Muscle of leg (tissue), 3 donors: ENCODE measurements at regions not wholly inside any gene's neighbourhood (a gene's known extent, or its start where the extent isn't known, plus 50 kb on each side); places are given as distances from the start of the nearest gene placed in this dataset.

Experiments
- DNase-seq: peaks from one replicate; pipeline ENCODE4 v3.0.0; 2013
- H3K27ac ChIP-seq: one replicate; pipeline ENCODE4 v1.5.1; 2013; ENCODE audit warnings: mild to moderate bottlenecking, low read length, control low read depth
- H3K27me3 ChIP-seq: one replicate; pipeline ENCODE4 v1.6.1; 2013; ENCODE audit warnings: low read length; ENCODE audit not compliant: control insufficient read depth, insufficient read depth
- H3K36me3 ChIP-seq: one replicate; pipeline ENCODE4 v1.6.1; 2013; ENCODE audit warnings: low read length; ENCODE audit not compliant: control insufficient read depth, insufficient read depth
- H3K4me1 ChIP-seq: one replicate; pipeline ENCODE4 v1.6.1; 2013; ENCODE audit warnings: low read length; ENCODE audit not compliant: control insufficient read depth, insufficient read depth
- H3K4me3 ChIP-seq: one replicate; pipeline ENCODE4 v1.5.1; 2013; ENCODE audit warnings: low read length, control low read depth
- H3K9me3 ChIP-seq: replicated peaks from 2 replicates; pipeline ENCODE4 v1.6.1; 2013; ENCODE audit warnings: low read depth, low read length; ENCODE audit not compliant: control insufficient read depth
- WGBS: methylation state at CpG from one replicate; pipeline ENCODE4 v1.1.5; 2013; ENCODE audit warnings: missing lambda C conversion rate; ENCODE audit not compliant: insufficient coverage; 5-methylcytosine and 5-hydroxymethylcytosine counted together

DNA sequence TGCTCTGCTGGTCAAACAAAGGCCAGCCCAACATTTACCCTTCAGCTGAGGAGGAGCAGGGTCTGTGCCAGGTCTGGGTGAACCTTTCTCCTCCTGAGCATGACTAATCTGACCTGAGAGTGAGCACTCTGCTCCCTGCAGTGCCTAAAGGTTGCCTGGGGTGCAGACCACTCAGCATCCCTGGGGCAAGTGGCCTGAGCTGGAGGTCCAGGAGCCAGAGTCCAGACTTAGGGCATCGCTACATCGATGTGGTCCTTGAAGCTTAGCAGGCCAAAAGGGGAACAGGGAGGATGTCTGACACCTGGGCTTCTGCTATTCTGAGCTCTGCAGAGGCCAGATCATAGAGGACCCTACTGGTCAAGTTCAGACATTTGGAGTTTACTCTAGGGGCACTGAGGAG lies 119.1 kb downstream of the FAM43A start:
- Histone ChIP-seq H3K9me3 (no peaks in the 10 kb centered on the region), H3K4me3 (no peak overlapping the region), H3K36me3 (no peaks in the 10 kb centered on the region), H3K4me1 (peaks cover 19% of the 10 kb centered on the region), H3K27ac (no peak overlapping the region), H3K27me3 (peaks cover 4% of the 10 kb centered on the region)
- no peak for DNase-seq
- 97% methylated on average over 2 of the region's 2 CpGs for WGBS

DNA sequence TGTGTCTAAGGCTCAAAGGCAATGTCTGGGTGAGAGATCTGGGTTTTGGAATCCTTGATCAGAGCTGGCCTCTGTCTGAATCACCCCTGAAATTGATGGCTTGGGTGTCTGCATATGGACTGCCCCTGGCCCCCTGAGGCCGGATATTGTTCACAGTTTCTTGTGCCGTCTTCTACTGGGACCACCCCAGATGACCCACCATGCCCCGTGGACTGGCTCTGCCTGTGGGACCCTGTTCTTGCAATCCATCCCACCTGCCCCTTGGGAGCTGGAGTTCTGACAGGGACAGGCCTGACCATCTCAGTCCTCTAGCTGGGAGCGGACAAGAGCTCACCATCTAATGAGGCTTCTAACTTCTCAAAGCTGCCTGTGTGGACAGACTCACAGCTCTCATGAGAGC lies 119.9 kb downstream of the FAM43A start:
- H3K4me1 ChIP-seq: peaks cover 16% of the 10 kb centered on the region
- 72% methylated on average over 4 of the region's 4 CpGs for WGBS

DNA sequence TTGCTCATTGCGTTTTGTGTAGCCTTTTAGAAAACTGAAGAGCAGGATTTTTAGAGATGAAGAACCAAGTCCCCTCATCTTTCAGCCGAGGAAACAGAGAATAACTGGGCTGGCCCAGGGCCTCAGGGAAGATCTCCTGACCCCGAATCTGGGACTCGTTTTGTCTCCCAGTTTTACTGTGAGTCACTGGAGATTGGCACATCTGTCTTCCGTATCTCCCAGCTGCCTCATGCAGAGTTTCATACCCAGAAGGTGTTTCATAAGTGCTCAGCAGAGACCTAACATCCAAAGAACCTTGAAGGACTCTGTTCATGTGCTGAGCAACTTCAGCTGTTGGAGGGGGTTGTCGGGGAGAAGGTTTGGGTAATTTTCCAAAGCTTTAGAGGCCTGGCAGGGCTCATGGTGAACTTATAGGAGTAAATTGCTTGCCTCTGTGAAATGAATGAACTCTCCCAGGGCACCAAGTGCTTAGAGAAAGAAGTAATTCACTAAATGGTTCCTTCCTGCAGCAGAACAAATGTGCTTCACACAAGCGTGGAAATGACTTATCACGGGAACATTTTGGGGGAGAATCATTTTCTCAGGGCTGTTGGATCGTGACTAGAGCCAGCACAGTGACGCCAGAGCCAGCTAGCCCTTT lies 121.4 kb downstream of the FAM43A start:
- DNase-seq: no peak
- WGBS: 44% methylated on average over 6 of the region's 10 CpGs

More for the DNA sequence above, 119.9 kb downstream of the FAM43A start:
- Histone ChIP-seq H3K36me3 (no peaks in the 10 kb centered on the region), H3K4me3 (no peak overlapping the region), H3K9me3 (no peaks in the 10 kb centered on the region), H3K27me3 (peaks cover 4% of the 10 kb centered on the region), H3K27ac (no peak overlapping the region)
- no peak for DNase-seq

DNA sequence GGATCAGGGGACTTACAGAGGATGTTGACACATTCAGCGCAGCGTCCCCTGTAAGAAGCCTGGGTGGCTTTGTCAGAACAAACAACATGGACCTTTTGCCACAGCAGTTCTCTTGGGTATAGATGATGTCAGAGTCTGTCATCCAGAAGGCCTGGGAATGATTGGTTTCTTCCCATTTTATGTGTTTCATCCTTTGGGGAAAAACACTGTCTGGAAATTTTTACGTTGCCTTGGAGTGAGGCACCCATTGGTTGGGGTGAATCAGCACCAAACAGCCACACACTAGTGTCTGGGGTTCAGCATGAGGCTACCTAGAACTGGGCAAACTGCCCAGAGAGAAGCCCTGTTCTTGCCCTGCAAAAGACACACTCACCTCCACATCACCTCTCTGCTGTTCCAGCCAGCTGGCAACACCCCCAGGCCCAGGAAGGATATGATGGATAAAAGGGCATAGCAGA lies 123.0 kb downstream of the FAM43A start:
- Histone ChIP-seq H3K9me3 (no peaks in the 10 kb centered on the region), H3K27me3 (no peaks in the 10 kb centered on the region), H3K4me3 (no peak overlapping the region), H3K36me3 (no peaks in the 10 kb centered on the region), H3K4me1 (peaks cover 6% of the 10 kb centered on the region), H3K27ac (no peak overlapping the region)
- no peak for DNase-seq
- WGBS: 93% methylated on average over 3 of the region's 3 CpGs

More for the DNA sequence above, 121.4 kb downstream of the FAM43A start:
- no peak overlapping the region for H3K4me3 ChIP-seq
- H3K27me3 ChIP-seq: peaks cover 2% of the 10 kb centered on the region
- H3K36me3 ChIP-seq: no peaks in the 10 kb centered on the region
- H3K9me3 ChIP-seq: no peaks in the 10 kb centered on the region
- peaks cover 8% of the 10 kb centered on the region for H3K4me1 ChIP-seq
- no peak overlapping the region for H3K27ac ChIP-seq

DNA sequence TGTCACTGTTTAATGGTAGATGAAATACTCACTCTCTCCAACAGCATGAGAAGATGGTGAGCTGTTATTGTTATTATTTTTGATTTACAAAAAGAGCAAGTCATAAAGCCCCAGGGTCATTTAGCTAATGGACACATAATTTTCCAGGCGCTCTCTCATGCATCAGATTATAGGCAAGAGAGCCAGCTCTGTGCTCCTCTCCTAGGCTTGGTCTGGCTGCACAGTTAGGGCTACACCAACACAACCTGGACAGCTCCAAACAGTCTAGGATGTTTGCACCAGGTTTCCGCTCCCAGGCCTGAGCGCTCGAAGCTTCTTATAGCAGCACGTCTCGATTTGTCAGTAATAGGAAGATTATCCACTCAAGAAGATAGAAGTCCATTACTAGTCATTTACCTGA lies 123.7 kb downstream of the FAM43A start:
- peaks cover 2% of the 10 kb centered on the region for H3K27me3 ChIP-seq
- DNase-seq: no peak
- H3K4me3 ChIP-seq: no peak overlapping the region
- H3K27ac ChIP-seq: no peak overlapping the region
- 81% methylated on average over 6 of the region's 6 CpGs for WGBS
- H3K9me3 ChIP-seq: no peaks in the 10 kb centered on the region
- H3K4me1 ChIP-seq: peaks cover 6% of the 10 kb centered on the region
- no peaks in the 10 kb centered on the region for H3K36me3 ChIP-seq

DNA sequence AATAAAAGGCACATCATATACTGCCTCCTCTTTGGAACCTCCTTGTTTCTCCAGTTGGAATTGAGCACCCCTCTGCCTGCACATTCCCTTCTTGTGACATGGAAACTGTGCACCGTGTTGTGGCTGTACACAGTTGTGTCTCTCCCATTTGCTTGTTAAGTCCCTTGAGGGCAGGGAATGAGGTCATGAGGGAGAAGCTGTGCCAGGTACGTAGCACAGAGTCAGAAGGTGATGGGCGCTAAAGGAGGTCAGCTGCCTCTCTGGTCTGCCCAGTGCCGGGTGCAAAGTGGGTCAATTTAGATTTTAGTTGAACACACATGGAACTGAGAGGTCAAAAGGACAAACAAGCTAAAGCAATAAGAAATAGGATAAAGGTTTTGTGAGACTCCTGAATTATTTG lies 124.4 kb downstream of the FAM43A start:
- H3K27ac ChIP-seq: no peak overlapping the region
- H3K4me1 ChIP-seq: peaks cover 11% of the 10 kb centered on the region
- DNase-seq: no peak
- no peaks in the 10 kb centered on the region for H3K36me3 ChIP-seq
- H3K27me3 ChIP-seq: peaks cover 3% of the 10 kb centered on the region
- WGBS: 78% methylated on average over 4 of the region's 4 CpGs
- H3K4me3 ChIP-seq: no peak overlapping the region
- H3K9me3 ChIP-seq: no peaks in the 10 kb centered on the region

DNA sequence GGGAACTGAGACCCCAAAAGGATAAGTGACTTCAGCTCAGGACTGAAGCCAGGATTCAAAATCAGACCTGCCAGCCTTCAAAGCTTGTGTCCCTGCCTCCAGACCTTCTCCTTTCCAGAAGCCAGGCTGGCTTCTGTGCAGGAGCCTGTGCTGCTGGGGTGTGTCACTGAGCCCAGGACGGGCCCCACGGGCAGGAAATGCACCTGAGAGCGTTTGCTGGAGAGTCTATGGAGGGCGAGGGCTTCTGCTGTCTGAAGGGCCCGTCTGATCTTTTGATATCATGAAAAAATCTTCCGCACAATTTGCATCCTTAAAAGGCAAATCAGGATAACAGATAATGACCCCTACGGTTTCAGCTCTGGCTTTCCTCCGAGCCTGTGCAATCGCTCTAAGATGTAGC lies 125.4 kb downstream of the FAM43A start:
- Histone ChIP-seq H3K9me3 (no peaks in the 10 kb centered on the region), H3K27me3 (peaks cover 5% of the 10 kb centered on the region), H3K36me3 (no peaks in the 10 kb centered on the region), H3K4me1 (peaks cover 13% of the 10 kb centered on the region), H3K4me3 (no peak overlapping the region), H3K27ac (no peak overlapping the region)
- WGBS: 80% methylated on average over 8 of the region's 9 CpGs
- DNase-seq: no peak

DNA sequence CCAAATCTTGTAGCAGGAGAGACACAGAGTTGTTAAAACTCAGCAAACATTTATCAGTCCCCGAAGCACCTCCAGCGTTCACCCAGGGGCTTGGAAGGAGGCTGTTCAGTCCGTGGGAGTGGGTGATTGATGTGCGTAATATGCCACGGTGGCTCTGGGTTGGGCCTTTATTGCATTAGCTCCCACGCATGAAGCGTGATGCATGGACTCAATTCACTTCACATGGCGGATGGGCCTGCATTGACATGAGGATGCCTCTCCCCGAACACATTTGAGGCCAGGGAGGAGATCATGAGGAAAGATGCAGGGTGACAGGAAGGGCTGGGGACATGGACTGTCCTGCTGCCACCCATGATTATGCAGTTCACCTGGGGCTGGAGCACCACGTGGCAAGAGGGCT lies 126.5 kb downstream of the FAM43A start:
- Histone ChIP-seq H3K36me3 (no peaks in the 10 kb centered on the region), H3K4me1 (peaks cover 12% of the 10 kb centered on the region), H3K4me3 (no peak overlapping the region), H3K27ac (no peak overlapping the region), H3K27me3 (peaks cover 5% of the 10 kb centered on the region), H3K9me3 (no peaks in the 10 kb centered on the region)
- 93% methylated on average over 8 of the region's 10 CpGs for WGBS
- no peak for DNase-seq

DNA sequence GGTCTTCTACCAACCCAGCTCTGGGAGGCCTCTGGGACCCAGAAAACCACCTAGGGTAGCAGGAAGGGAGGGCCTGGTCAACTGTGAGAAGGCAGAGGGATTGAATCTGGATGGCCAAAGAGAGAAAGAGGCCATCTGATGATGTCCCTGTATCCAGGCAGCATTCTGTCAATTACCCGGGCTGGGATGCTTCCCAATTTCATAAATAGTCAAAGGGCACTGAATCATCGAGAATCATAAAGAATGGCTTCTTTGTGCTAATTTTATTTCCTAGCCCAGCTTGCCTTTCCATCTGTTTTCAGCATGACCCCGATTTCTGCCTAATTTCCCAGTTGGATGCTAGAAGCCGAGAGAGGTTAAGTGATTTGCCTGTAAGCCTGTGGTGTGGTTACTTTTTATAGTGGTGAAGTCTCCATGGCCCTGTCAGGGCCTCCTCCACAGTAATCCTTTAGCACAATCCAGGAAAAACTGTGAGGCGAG lies 129.2 kb downstream of the FAM43A start:
- DNase-seq: peak; percentile 63
- Histone ChIP-seq H3K27me3 (peaks cover 8% of the 10 kb centered on the region), H3K4me3 (no peak overlapping the region), H3K36me3 (no peaks in the 10 kb centered on the region), H3K9me3 (no peaks in the 10 kb centered on the region), H3K27ac (no peak overlapping the region), H3K4me1 (peaks cover 7% of the 10 kb centered on the region)
- no CpG with 5 or more reads among the region's 5 CpGs for WGBS

DNA sequence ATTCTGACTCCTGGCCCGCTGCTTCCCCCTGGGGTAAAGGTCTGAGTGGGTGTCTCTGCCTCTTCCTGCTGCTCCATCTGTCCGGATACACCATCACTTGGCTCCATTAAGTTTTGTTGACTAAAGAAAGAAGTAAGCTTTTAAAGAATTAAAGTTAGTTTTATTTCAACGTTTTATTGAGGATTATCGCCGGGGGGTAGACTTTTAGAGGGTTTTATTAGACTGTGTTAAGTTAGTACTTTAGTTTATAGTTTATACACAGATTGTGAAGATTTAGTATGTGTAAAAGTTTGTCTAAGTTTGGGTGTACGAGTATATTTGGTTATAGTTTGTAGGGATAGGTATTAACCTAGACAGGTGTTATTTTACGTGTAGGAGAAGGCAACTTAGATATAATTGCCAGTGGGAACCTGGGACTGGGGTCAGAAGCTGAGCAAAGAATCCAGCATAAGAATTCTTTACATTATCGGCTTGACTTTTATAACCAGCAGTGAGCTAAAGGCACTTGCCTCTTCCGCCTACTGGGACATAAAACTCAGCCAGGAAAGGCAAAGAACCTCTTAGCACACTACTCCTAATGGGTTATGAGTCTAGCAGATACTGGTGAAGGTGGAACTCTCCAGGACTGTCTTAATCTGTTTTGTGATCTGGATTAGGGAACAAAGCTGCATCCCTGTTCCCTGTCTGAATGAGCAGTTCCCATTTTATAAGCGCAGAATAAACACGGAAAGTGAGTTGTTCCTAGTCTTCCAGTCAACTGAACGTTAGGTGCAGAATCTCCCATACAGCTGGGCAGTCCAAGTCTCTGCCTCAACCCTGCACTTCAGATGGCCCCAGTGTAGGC lies 131.3 kb downstream of the FAM43A start:
- Histone ChIP-seq H3K36me3 (no peaks in the 10 kb centered on the region), H3K9me3 (no peaks in the 10 kb centered on the region), H3K4me3 (no peak overlapping the region), H3K27ac (no peak overlapping the region), H3K4me1 (peaks cover 7% of the 10 kb centered on the region), H3K27me3 (peaks cover 12% of the 10 kb centered on the region)
- no peak for DNase-seq
- WGBS: 68% methylated on average over 3 of the region's 12 CpGs
